Tibial artery (tissue), 4 donors: ENCODE measurements at regions not wholly inside any gene's neighbourhood (a gene's known extent, or its start where the extent isn't known, plus 50 kb on each side); places are given as distances from the start of the nearest gene placed in this dataset.

Experiments used
- DNase-seq, 2 donors: peaks; one replicate each; pipeline ENCODE4 v3.0.0-alpha.2; 2019
- H3K27ac ChIP-seq, 2 donors: fragments of 200-600 bp; sonication (generic) in 1 of 2; 1 replicate in 1 of 2; 2 replicates in 1 of 2; pipeline ENCODE4 v1.5.1; 2018 to 2019; ENCODE audit warnings: mild to moderate bottlenecking in 1 of 2
- H3K27me3 ChIP-seq, 2 donors: fragments of 200-600 bp; sonication (generic) in 1 of 2; one replicate each; pipeline versions ENCODE4 v1.5.1 to v1.6.0; 2016 to 2019
- H3K36me3 ChIP-seq, 3 donors: fragments of 200-600 bp; sonication (generic) in 2 of 3; one replicate each; pipeline ENCODE4 v1.5.1; 2016 to 2019; ENCODE audit warnings: mild to moderate bottlenecking in 2 of 3
- H3K4me1 ChIP-seq, 4 donors: fragments of 200-600 bp; sonication (generic) in 2 of 4; 1 replicate in 3 of 4; 2 replicates in 1 of 4; pipeline ENCODE4 v1.5.1; 2016 to 2019
- H3K4me3 ChIP-seq, 2 donors: fragments of 200-600 bp; sonication (generic) in 1 of 2; 1 replicate in 1 of 2; 2 replicates in 1 of 2; pipeline ENCODE4 v1.5.1; 2018 to 2019; ENCODE audit warnings: mild to moderate bottlenecking in 2 of 2
- H3K9me3 ChIP-seq, 3 donors: fragments of 200-600 bp; sonication (generic) in 1 of 3; one replicate each; pipeline ENCODE4 v1.5.1; 2016 to 2019
- CTCF ChIP-seq, 2 experiments: fragments of 200-600 bp in 1 of 2; fragments of 450-650 bp in 1 of 2; IDR thresholded peaks; one replicate each; pipeline ENCODE4 v1.5.1; 2017 to 2019; ENCODE audit warnings: antibody characterized with exemption in 2 of 2, mild to moderate bottlenecking in 1 of 2, moderate library complexity in 1 of 2
- intact Hi-C: fragments of 100-400 bp; cut with DNase I; formaldehyde crosslinking; loops from one replicate; pipeline ENCODE4 v1.15.0; 2023; ENCODE audit warnings: low total_unique reads

- TF ChIP-seq CTCF (IDR thresholded peaks at IDR 0.05) = no peak
- Histone ChIP-seq H3K9me3 (no peaks in the 10 kb centered on the region), H3K27me3 (no peaks in the 10 kb centered on the region), H3K27ac (no peak overlapping the region), H3K36me3 (no peaks in the 10 kb centered on the region), H3K4me3 (no peak overlapping the region), H3K4me1 (no peaks in the 10 kb centered on the region)
- intact Hi-C loops = no loop called here
- no peak for DNase-seq
Observed at GRCh38 chr14:46499521-46499920, 152.1 kb downstream of the RPL10L start.

- no peaks in the 10 kb centered on the region for H3K4me1 ChIP-seq
- DNase-seq = no peak
- intact Hi-C loops = no loop called here
- no peaks in the 10 kb centered on the region for H3K36me3 ChIP-seq
- H3K4me3 ChIP-seq = no peak overlapping the region
- no peaks in the 10 kb centered on the region for H3K27me3 ChIP-seq
- no peak overlapping the region for H3K27ac ChIP-seq
- H3K9me3 ChIP-seq = no peaks in the 10 kb centered on the region
- TF ChIP-seq CTCF (IDR thresholded peaks at IDR 0.05) = no peak
Observed at GRCh38 chr14:46496409-46496808, 155.2 kb downstream of the RPL10L start.

- no peaks in the 10 kb centered on the region for H3K36me3 ChIP-seq
- intact Hi-C loops = no loop called here
- no peak for DNase-seq
- H3K4me3 ChIP-seq = no peak overlapping the region
- H3K27me3 ChIP-seq = no peaks in the 10 kb centered on the region
- no peak for TF ChIP-seq CTCF (IDR thresholded peaks at IDR 0.05)
- no peak overlapping the region for H3K27ac ChIP-seq
- no peaks in the 10 kb centered on the region for H3K4me1 ChIP-seq
- H3K9me3 ChIP-seq = no peaks in the 10 kb centered on the region
Observed at GRCh38 chr14:46490238-46490685, 161.3 kb downstream of the RPL10L start.

GRCh38 chr14:46488374-46488773, 163.2 kb downstream of the RPL10L start:
- Histone ChIP-seq H3K27me3 (no peaks in the 10 kb centered on the region), H3K36me3 (no peaks in the 10 kb centered on the region), H3K4me3 (no peak overlapping the region), H3K4me1 (no peaks in the 10 kb centered on the region), H3K9me3 (no peaks in the 10 kb centered on the region), H3K27ac (no peak overlapping the region)
- no peak for DNase-seq
- no peak for TF ChIP-seq CTCF (IDR thresholded peaks at IDR 0.05)
- intact Hi-C loops = no loop called here

GRCh38 chr14:46487582-46488350, 163.8 kb downstream of the RPL10L start:
- H3K27me3 ChIP-seq = no peaks in the 10 kb centered on the region
- H3K27ac ChIP-seq = no peak overlapping the region
- H3K9me3 ChIP-seq = no peaks in the 10 kb centered on the region
- H3K36me3 ChIP-seq = no peaks in the 10 kb centered on the region
- H3K4me1 ChIP-seq = no peaks in the 10 kb centered on the region
- no peak for TF ChIP-seq CTCF (IDR thresholded peaks at IDR 0.05)
- intact Hi-C loops = no loop called here
- no peak overlapping the region for H3K4me3 ChIP-seq
- no peak for DNase-seq
